ENCODE measurements at regions not wholly inside any gene's neighbourhood (a gene's known extent, or its start where the extent isn't known, plus 50 kb on each side); places are given as distances from the start of the nearest gene placed in this dataset.
"Not testable (repeated sequence)": the region's sequence is repeated elsewhere in the genome, so short reads cannot be mapped to it uniquely, and the experiment has no call there.

- no peak for DNase-seq (ENCODE audit: low read depth, low spot score)
- H3K27ac ChIP-seq: no peak overlapping the region
Observed at GRCh38 chr2:143942486-143942885, 577.4 kb downstream of the ZEB2 start.

GRCh38 chr2:143940720-143941119, 579.2 kb downstream of the ZEB2 start:
- no peak for DNase-seq (ENCODE audit: low read depth, low spot score)
- no peak overlapping the region for H3K27ac ChIP-seq

GRCh38 chr2:143939626-143940330, 580.1 kb downstream of the ZEB2 start:
- H3K27ac ChIP-seq: no peak overlapping the region
- DNase-seq (ENCODE audit: low read depth, low spot score): no peak

GRCh38 chr2:143937723-143938350, 582.1 kb downstream of the ZEB2 start:
- no peak overlapping the region for H3K27ac ChIP-seq
- DNase-seq (ENCODE audit: low read depth, low spot score): no peak

GRCh38 chr2:143936848-143937722, 582.8 kb downstream of the ZEB2 start:
- no peak for DNase-seq (ENCODE audit: low read depth, low spot score)
- H3K27ac ChIP-seq: no peak overlapping the region

GRCh38 chr2:143936538-143936847, 583.4 kb downstream of the ZEB2 start:
- H3K27ac ChIP-seq: no peak overlapping the region
- DNase-seq (ENCODE audit: low read depth, low spot score): no peak

GRCh38 chr2:143935482-143935752, 584.5 kb downstream of the ZEB2 start:
- no peak overlapping the region for H3K27ac ChIP-seq
- no peak for DNase-seq (ENCODE audit: low read depth, low spot score)

GRCh38 chr2:143934626-143935481, 585.1 kb downstream of the ZEB2 start:
- no peak for DNase-seq (ENCODE audit: low read depth, low spot score)
- H3K27ac ChIP-seq: no peak overlapping the region

- no peak overlapping the region for H3K27ac ChIP-seq
- DNase-seq (ENCODE audit: low read depth, low spot score): no peak
Observed at GRCh38 chr2:143933946-143934569, 585.9 kb downstream of the ZEB2 start.

GRCh38 chr2:143930891-143931290, 589.0 kb downstream of the ZEB2 start:
- H3K27ac ChIP-seq: no peak overlapping the region
- DNase-seq (ENCODE audit: low read depth, low spot score): no peak

GRCh38 chr2:143928613-143929012, 591.3 kb downstream of the ZEB2 start:
- DNase-seq (ENCODE audit: low read depth, low spot score): no peak
- no peak overlapping the region for H3K27ac ChIP-seq

- no peak overlapping the region for H3K27ac ChIP-seq
- no peak for DNase-seq (ENCODE audit: low read depth, low spot score)
Observed at GRCh38 chr2:143928184-143928583, 591.7 kb downstream of the ZEB2 start.

- no peak for DNase-seq (ENCODE audit: low read depth, low spot score)
- H3K27ac ChIP-seq: no peak overlapping the region
Observed at GRCh38 chr2:143926736-143927135, 593.2 kb downstream of the ZEB2 start.

- not testable (repeated sequence) for DNase-seq (ENCODE audit: low read depth, low spot score)
Observed at GRCh38 chr2:143922261-143922830, 597.6 kb downstream of the ZEB2 start.

GRCh38 chr2:143918465-143918989, 601.4 kb downstream of the ZEB2 start:
- no peak overlapping the region for H3K27ac ChIP-seq

More at GRCh38 chr2:143922261-143922830, 597.6 kb downstream of the ZEB2 start:
- not testable (repeated sequence) for H3K27ac ChIP-seq

GRCh38 chr2:143916781-143917180, 603.1 kb downstream of the ZEB2 start:
- no peak overlapping the region for H3K27ac ChIP-seq
- no peak for DNase-seq (ENCODE audit: low read depth, low spot score)

More at GRCh38 chr2:143918465-143918989, 601.4 kb downstream of the ZEB2 start:
- no peak for DNase-seq (ENCODE audit: low read depth, low spot score)

- no peak overlapping the region for H3K27ac ChIP-seq
- no peak for DNase-seq (ENCODE audit: low read depth, low spot score)
Observed at GRCh38 chr2:143909577-143910353, 610.2 kb downstream of the ZEB2 start.

GRCh38 chr2:143908843-143909242, 611.1 kb downstream of the ZEB2 start:
- H3K27ac ChIP-seq: no peak overlapping the region
- DNase-seq (ENCODE audit: low read depth, low spot score): no peak

- DNase-seq (ENCODE audit: low read depth, low spot score): no peak
Observed at GRCh38 chr2:143907801-143908200, 612.1 kb downstream of the ZEB2 start.

More at GRCh38 chr2:143907801-143908200, 612.1 kb downstream of the ZEB2 start:
- no peak overlapping the region for H3K27ac ChIP-seq
